GM12874 (cell line): ENCODE measurements at regions not wholly inside any gene's neighbourhood (a gene's known extent, or its start where the extent isn't known, plus 50 kb on each side); places are given as distances from the start of the nearest gene placed in this dataset.

Experiments used
- CTCF ChIP-seq: IDR thresholded peaks from 2 replicates; pipeline ENCODE4 v1.5.1; 2011; ENCODE audit warnings: low read depth, mild to moderate bottlenecking, control low read depth, low read length, moderate library complexity; ENCODE audit not compliant: insufficient read depth

- TF ChIP-seq CTCF = no peak
Measured at GRCh38 chr3:167188592-167188991, 191.5 kb downstream of the ZBBX start.

GRCh38 chr3:167187221-167187620 lies 192.9 kb downstream of the ZBBX start:
- TF ChIP-seq CTCF = no peak

GRCh38 chr3:167184511-167184910 lies 195.6 kb downstream of the ZBBX start:
- TF ChIP-seq CTCF = no peak

GRCh38 chr3:167172377-167172776 lies 207.7 kb downstream of the ZBBX start:
- no peak for TF ChIP-seq CTCF

- TF ChIP-seq CTCF = no peak
Measured at GRCh38 chr3:167167491-167167890, 212.6 kb downstream of the ZBBX start.

GRCh38 chr3:167166594-167167253 lies 213.4 kb downstream of the ZBBX start:
- no peak for TF ChIP-seq CTCF

- no peak for TF ChIP-seq CTCF
Measured at GRCh38 chr3:167166012-167166411, 214.1 kb downstream of the ZBBX start.
